ENCODE measurements at regions not wholly inside any gene's neighbourhood (a gene's known extent, or its start where the extent isn't known, plus 50 kb on each side); places are given as distances from the start of the nearest gene placed in this dataset.
A peak's percentile ranks its signal among the peaks of the same experiment; 100 is the strongest.

DNA sequence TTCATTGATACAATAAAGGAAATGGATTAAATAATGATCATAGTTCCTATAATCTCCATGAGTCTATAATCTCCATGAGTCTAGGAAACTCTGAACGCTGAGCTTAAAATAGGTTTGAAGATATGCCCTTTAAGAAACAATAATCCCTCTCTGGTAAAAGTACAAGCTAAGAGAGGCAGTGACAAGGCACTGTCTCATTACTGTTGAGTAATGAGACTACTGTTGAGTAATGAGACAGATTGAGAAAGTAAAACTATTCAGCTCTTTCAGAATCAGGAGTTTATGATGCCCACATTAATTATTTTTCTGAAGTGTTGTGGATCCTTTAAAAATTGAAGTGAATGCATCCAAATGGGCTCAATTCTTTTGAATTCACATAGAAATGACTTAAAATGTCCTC is 235.5 kb upstream of the THRB start:
- dilution Hi-C loops (cut with MboI; ENCODE audit: extremely low pct_ligation_motif_present, low sequenced_read_pairs), result no loop called here
- Histone ChIP-seq H3K4me3 (ENCODE audit: control insufficient read depth in 2 of 3, extremely low read depth in 1 of 3, insufficient read depth in 2 of 3, low read depth in 1 of 3, low read length in 3 of 3) (no peak overlapping the region), H3K4me2 (ENCODE audit: control insufficient read depth, extremely low read depth, insufficient read depth, low read depth, low read length) (no peak overlapping the region), H3K27me3 (ENCODE audit: control insufficient read depth, extremely low read depth, insufficient read depth, low read length) (no peaks in the 10 kb centered on the region), H3K27ac (ENCODE audit: control insufficient read depth, insufficient read depth, low read length) (no peak overlapping the region), H3K36me3 (ENCODE audit: control insufficient read depth in 2 of 2, extremely low read depth in 1 of 2, insufficient read depth in 2 of 2, low read length in 2 of 2) (no peaks in the 10 kb centered on the region), H2AFZ (ENCODE audit: control insufficient read depth, low read length) (no peak overlapping the region), H3K9me1 (ENCODE audit: control insufficient read depth, extremely low read depth, insufficient read depth, low read length) (no peaks in the 10 kb centered on the region), H3K79me2 (ENCODE audit: control insufficient read depth, insufficient read depth, low read length) (no peaks in the 10 kb centered on the region), H3K9ac (ENCODE audit: control insufficient read depth, extremely low read depth, insufficient read depth, low read length) (no peak overlapping the region), H3K4me1 (ENCODE audit: control insufficient read depth, extremely low read depth, insufficient read depth, low read length) (peaks cover 11% of the 10 kb centered on the region), H3K9me3 (ENCODE audit: control insufficient read depth, low read depth, low read length) (peaks cover 7% of the 10 kb centered on the region), H4K20me1 (ENCODE audit: control insufficient read depth, extremely low read depth, insufficient read depth, low read length) (no peaks in the 10 kb centered on the region)
- TF ChIP-seq, protein P1, sequence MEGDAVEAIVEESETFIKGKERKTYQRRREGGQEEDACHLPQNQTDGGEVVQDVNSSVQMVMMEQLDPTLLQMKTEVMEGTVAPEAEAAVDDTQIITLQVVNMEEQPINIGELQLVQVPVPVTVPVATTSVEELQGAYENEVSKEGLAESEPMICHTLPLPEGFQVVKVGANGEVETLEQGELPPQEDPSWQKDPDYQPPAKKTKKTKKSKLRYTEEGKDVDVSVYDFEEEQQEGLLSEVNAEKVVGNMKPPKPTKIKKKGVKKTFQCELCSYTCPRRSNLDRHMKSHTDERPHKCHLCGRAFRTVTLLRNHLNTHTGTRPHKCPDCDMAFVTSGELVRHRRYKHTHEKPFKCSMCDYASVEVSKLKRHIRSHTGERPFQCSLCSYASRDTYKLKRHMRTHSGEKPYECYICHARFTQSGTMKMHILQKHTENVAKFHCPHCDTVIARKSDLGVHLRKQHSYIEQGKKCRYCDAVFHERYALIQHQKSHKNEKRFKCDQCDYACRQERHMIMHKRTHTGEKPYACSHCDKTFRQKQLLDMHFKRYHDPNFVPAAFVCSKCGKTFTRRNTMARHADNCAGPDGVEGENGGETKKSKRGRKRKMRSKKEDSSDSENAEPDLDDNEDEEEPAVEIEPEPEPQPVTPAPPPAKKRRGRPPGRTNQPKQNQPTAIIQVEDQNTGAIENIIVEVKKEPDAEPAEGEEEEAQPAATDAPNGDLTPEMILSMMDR (optimal IDR thresholded peaks at IDR 0.05 in 1 of 3, IDR thresholded peaks at IDR 0.05 in 1 of 3, conservative IDR thresholded peaks at IDR 0.05 in 1 of 3; ENCODE audit: extremely low read depth in 1 of 3, insufficient read depth in 2 of 3, low read length in 3 of 3), result no peak
- TF ChIP-seq EZH2 (IDR thresholded peaks at IDR 0.05; ENCODE audit: low read length), result no peak
- DNase-seq (ENCODE audit: low read depth, low spot score) (no peak), FAIRE-seq (no peak)

DNA sequence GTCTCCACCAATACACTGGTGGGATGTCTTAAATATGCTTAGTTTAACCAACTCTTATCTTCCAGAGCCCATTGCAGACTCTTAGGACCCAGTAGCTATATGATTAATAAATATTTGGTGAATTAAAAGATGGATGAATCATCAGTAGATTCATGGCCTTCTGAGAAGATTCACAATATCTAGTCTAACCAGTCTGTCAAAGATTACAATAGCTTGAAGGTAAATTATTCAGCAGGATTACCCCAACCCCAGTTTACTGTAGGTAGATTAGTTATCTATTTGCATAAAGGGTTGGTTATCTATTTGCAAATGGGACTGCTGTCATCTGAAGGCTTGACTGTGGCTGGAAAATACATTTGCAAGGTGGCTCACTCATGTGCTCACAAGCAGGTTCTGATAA is 239.4 kb upstream of the THRB start:
- no peak overlapping the region for H2AFZ ChIP-seq (ENCODE audit: control insufficient read depth, low read length)
- dilution Hi-C loops (cut with MboI; ENCODE audit: extremely low pct_ligation_motif_present, low sequenced_read_pairs), result no loop called here
- no peak overlapping the region for H3K9ac ChIP-seq (ENCODE audit: control insufficient read depth, extremely low read depth, insufficient read depth, low read length)
- no peak for TF ChIP-seq EZH2 (IDR thresholded peaks at IDR 0.05; ENCODE audit: low read length)
- TF ChIP-seq, protein P1 (optimal IDR thresholded peaks at IDR 0.05 in 1 of 3, IDR thresholded peaks at IDR 0.05 in 1 of 3, conservative IDR thresholded peaks at IDR 0.05 in 1 of 3; ENCODE audit: extremely low read depth in 1 of 3, insufficient read depth in 2 of 3, low read length in 3 of 3), result no peak
- peaks cover 7% of the 10 kb centered on the region for H3K9me3 ChIP-seq (ENCODE audit: control insufficient read depth, low read depth, low read length)
- no peak overlapping the region for H3K4me3 ChIP-seq (ENCODE audit: control insufficient read depth in 2 of 3, extremely low read depth in 1 of 3, insufficient read depth in 2 of 3, low read depth in 1 of 3, low read length in 3 of 3)
- H3K27ac ChIP-seq (ENCODE audit: control insufficient read depth, insufficient read depth, low read length), result no peak overlapping the region
- no peaks in the 10 kb centered on the region for H4K20me1 ChIP-seq (ENCODE audit: control insufficient read depth, extremely low read depth, insufficient read depth, low read length)
- FAIRE-seq (no peak), DNase-seq (ENCODE audit: low read depth, low spot score) (peak; percentile 9)
- no peaks in the 10 kb centered on the region for H3K36me3 ChIP-seq (ENCODE audit: control insufficient read depth in 2 of 2, extremely low read depth in 1 of 2, insufficient read depth in 2 of 2, low read length in 2 of 2)
- no peaks in the 10 kb centered on the region for H3K27me3 ChIP-seq (ENCODE audit: control insufficient read depth, extremely low read depth, insufficient read depth, low read length)
- no peaks in the 10 kb centered on the region for H3K4me1 ChIP-seq (ENCODE audit: control insufficient read depth, extremely low read depth, insufficient read depth, low read length)
- no peaks in the 10 kb centered on the region for H3K9me1 ChIP-seq (ENCODE audit: control insufficient read depth, extremely low read depth, insufficient read depth, low read length)
- no peak overlapping the region for H3K4me2 ChIP-seq (ENCODE audit: control insufficient read depth, extremely low read depth, insufficient read depth, low read depth, low read length)
- no peaks in the 10 kb centered on the region for H3K79me2 ChIP-seq (ENCODE audit: control insufficient read depth, insufficient read depth, low read length)
